Colonic mucosa (tissue), 4 donors: ENCODE measurements at regions not wholly inside any gene's neighbourhood (a gene's known extent, or its start where the extent isn't known, plus 50 kb on each side); places are given as distances from the start of the nearest gene placed in this dataset.

Experiments
- DNase-seq: peaks from one replicate; pipeline ENCODE4 v3.0.0-alpha.2; 2020
- H3K27ac ChIP-seq: fragments of 200-600 bp; one replicate; pipeline ENCODE4 v1.8.0; 2021
- H3K27me3 ChIP-seq: fragments of 200-600 bp; one replicate; pipeline ENCODE4 v1.8.0; 2021
- H3K36me3 ChIP-seq: fragments of 200-600 bp; one replicate; pipeline ENCODE4 v1.8.0; 2021
- H3K4me1 ChIP-seq: fragments of 200-600 bp; one replicate; pipeline ENCODE4 v1.8.0; 2021; ENCODE audit warnings: mild to moderate bottlenecking
- H3K4me3 ChIP-seq: fragments of 200-600 bp; one replicate; pipeline ENCODE4 v1.8.0; 2021
- H3K9ac ChIP-seq, 2 donors: one replicate each; pipeline ENCODE4 v1.7.0; 2013; ENCODE audit warnings: control low read depth in 2 of 2, low read depth in 2 of 2, low read length in 2 of 2
- H3K9me3 ChIP-seq: fragments of 200-600 bp; one replicate; pipeline ENCODE4 v1.8.0; 2021
- CTCF ChIP-seq: fragments of 200-600 bp; IDR thresholded peaks from one replicate; pipeline ENCODE4 v1.8.0; 2022; ENCODE audit warnings: antibody characterized with exemption, mild to moderate bottlenecking
- intact Hi-C: fragments of 100-400 bp; cut with DNase I; formaldehyde crosslinking; loops from one replicate; pipeline ENCODE4 v1.14.1; 2022
- donor health status: healthy.
- donor health status: DM: no; HTN: no; CAD: no.
- donor health status: DM: no; HTN: no; CAD: no.

GRCh38 chr4:131084997-131085396, 1989.0 kb downstream of the C4orf33 start:
- H3K9me3 ChIP-seq: no peaks in the 10 kb centered on the region
- no peaks in the 10 kb centered on the region for H3K36me3 ChIP-seq
- no peak overlapping the region for H3K9ac ChIP-seq
- no peaks in the 10 kb centered on the region for H3K4me1 ChIP-seq
- H3K4me3 ChIP-seq: no peak overlapping the region
- TF ChIP-seq CTCF: no peak
- H3K27me3 ChIP-seq: no peaks in the 10 kb centered on the region
- no peak overlapping the region for H3K27ac ChIP-seq
- DNase-seq: no peak
- intact Hi-C loops: no loop called here

GRCh38 chr4:131091896-131092295, 1995.9 kb downstream of the C4orf33 start:
- H3K27me3 ChIP-seq: no peaks in the 10 kb centered on the region
- H3K27ac ChIP-seq: no peak overlapping the region
- intact Hi-C loops: no loop called here
- no peak overlapping the region for H3K9ac ChIP-seq
- no peak for TF ChIP-seq CTCF
- no peaks in the 10 kb centered on the region for H3K4me1 ChIP-seq
- no peak overlapping the region for H3K4me3 ChIP-seq
- no peaks in the 10 kb centered on the region for H3K9me3 ChIP-seq
- no peak for DNase-seq
- no peaks in the 10 kb centered on the region for H3K36me3 ChIP-seq

GRCh38 chr4:131093303-131093702, 1997.4 kb downstream of the C4orf33 start:
- H3K9ac ChIP-seq: no peak overlapping the region
- H3K36me3 ChIP-seq: no peaks in the 10 kb centered on the region
- H3K4me3 ChIP-seq: no peak overlapping the region
- TF ChIP-seq CTCF: no peak
- no peaks in the 10 kb centered on the region for H3K9me3 ChIP-seq
- H3K4me1 ChIP-seq: no peaks in the 10 kb centered on the region
- H3K27me3 ChIP-seq: no peaks in the 10 kb centered on the region
- intact Hi-C loops: no loop called here
- no peak overlapping the region for H3K27ac ChIP-seq
- DNase-seq: no peak

GRCh38 chr4:131098976-131099375, 2003.0 kb downstream of the C4orf33 start:
- no peak for TF ChIP-seq CTCF
- DNase-seq: no peak
- Histone ChIP-seq H3K9ac (no peak overlapping the region), H3K4me1 (no peaks in the 10 kb centered on the region), H3K9me3 (no peaks in the 10 kb centered on the region), H3K36me3 (no peaks in the 10 kb centered on the region), H3K27ac (no peak overlapping the region), H3K27me3 (no peaks in the 10 kb centered on the region), H3K4me3 (no peak overlapping the region)
- intact Hi-C loops: no loop called here

- Histone ChIP-seq H3K36me3 (no peaks in the 10 kb centered on the region), H3K27me3 (no peaks in the 10 kb centered on the region), H3K4me1 (no peaks in the 10 kb centered on the region), H3K9ac (no peak overlapping the region), H3K4me3 (no peak overlapping the region), H3K27ac (no peak overlapping the region), H3K9me3 (no peaks in the 10 kb centered on the region)
- no peak for TF ChIP-seq CTCF
- intact Hi-C loops: no loop called here
- no peak for DNase-seq
Measured at GRCh38 chr4:131113273-131113672, 2017.3 kb downstream of the C4orf33 start.

GRCh38 chr4:131113704-131114103, 2017.8 kb downstream of the C4orf33 start:
- Histone ChIP-seq H3K27me3 (no peaks in the 10 kb centered on the region), H3K9ac (no peak overlapping the region), H3K27ac (no peak overlapping the region), H3K4me3 (no peak overlapping the region), H3K9me3 (no peaks in the 10 kb centered on the region), H3K36me3 (no peaks in the 10 kb centered on the region), H3K4me1 (no peaks in the 10 kb centered on the region)
- intact Hi-C loops: no loop called here
- no peak for DNase-seq
- no peak for TF ChIP-seq CTCF
